RWPE1 (cell line): ENCODE measurements at regions not wholly inside any gene's neighbourhood (a gene's known extent, or its start where the extent isn't known, plus 50 kb on each side); places are given as distances from the start of the nearest gene placed in this dataset.

ENCODE experiments used
- CTCF ChIA-PET: fragments of 350-600 bp; sonication (Branson Sonifier 250); formaldehyde crosslinking; extraction: SDS; loops from one replicate; lab custom pipeline; 2021; lab: Yijun Ruan, JAX
- POLR2A ChIA-PET: fragments of 400-600 bp; formaldehyde crosslinking; extraction: SDS; loops from one replicate; lab custom pipeline; 2020; ENCODE audit warnings: antibody characterized with exemption; ENCODE audit not compliant: low non-redundant PET; lab: Yijun Ruan, JAX
- DNase-seq: peaks from one replicate; pipeline ENCODE4 v3.0.0; 2012; ENCODE audit warnings: low spot score
- H3K27ac ChIP-seq: fragments of 450-650 bp; 2 replicates; pipeline ENCODE4 v1.5.1; 2017
- TF ChIP-seq, protein P1 (sequence below): fragments of 450-650 bp; conservative IDR thresholded peaks from 2 replicates; pipeline ENCODE4 v1.5.1; 2017; ENCODE audit warnings: low read depth, mild to moderate bottlenecking

DNA sequence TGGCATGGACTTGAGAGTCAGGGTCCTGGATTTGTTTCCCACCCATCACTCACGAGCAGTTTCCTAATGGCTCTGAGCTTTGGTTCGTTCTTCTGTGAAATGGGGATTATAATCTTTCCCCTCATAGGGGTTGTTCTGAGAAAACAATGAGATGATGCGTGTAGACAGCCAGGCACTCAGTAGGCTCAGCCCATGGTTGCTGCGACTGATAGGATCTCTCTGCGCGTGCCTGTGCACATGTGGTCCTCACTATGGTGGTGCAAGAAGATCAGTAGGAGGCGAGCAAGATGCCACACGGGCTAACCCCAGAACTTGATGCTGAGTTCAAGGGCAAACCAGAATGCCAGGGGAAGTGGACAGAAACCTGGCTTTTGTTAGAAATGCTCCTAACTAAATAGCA, 153.5 kb upstream of the KCNG1 start:
- TF ChIP-seq, protein P1, sequence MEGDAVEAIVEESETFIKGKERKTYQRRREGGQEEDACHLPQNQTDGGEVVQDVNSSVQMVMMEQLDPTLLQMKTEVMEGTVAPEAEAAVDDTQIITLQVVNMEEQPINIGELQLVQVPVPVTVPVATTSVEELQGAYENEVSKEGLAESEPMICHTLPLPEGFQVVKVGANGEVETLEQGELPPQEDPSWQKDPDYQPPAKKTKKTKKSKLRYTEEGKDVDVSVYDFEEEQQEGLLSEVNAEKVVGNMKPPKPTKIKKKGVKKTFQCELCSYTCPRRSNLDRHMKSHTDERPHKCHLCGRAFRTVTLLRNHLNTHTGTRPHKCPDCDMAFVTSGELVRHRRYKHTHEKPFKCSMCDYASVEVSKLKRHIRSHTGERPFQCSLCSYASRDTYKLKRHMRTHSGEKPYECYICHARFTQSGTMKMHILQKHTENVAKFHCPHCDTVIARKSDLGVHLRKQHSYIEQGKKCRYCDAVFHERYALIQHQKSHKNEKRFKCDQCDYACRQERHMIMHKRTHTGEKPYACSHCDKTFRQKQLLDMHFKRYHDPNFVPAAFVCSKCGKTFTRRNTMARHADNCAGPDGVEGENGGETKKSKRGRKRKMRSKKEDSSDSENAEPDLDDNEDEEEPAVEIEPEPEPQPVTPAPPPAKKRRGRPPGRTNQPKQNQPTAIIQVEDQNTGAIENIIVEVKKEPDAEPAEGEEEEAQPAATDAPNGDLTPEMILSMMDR = no peak
- CTCF ChIA-PET = interaction anchor here (0.5 kb wide), 1 partner anchor 811 kb away, joined by 5 read pairs; no protein-coding TSS in a partner anchor

DNA sequence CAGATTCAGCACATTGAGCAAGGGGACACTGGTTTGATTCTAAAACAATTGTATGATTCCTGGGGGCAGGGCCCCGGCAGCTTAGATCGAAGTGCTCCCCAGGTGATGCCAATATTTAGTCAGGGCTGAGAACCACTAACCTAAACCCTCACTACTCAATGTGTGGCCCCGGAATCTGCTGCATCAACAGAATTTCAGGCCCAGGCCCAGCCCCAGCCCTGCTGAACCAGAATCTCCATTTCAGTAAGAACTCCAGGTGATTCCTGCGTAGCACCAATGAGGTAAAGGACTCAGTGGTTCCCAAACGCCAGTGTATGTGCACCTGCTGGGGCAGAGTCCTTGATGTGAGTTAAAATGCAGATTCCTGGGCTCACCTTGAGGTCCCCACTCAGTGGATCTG, 152.8 kb upstream of the KCNG1 start:
- TF ChIP-seq, protein P1 = no peak
- CTCF ChIA-PET = no interaction called here
- H3K27ac ChIP-seq = no peak overlapping the region
- DNase-seq = no peak
- POLR2A ChIA-PET = no interaction called here

More for the DNA sequence above, 153.5 kb upstream of the KCNG1 start:
- no peak overlapping the region for H3K27ac ChIP-seq
- POLR2A ChIA-PET = no interaction called here
- no peak for DNase-seq

DNA sequence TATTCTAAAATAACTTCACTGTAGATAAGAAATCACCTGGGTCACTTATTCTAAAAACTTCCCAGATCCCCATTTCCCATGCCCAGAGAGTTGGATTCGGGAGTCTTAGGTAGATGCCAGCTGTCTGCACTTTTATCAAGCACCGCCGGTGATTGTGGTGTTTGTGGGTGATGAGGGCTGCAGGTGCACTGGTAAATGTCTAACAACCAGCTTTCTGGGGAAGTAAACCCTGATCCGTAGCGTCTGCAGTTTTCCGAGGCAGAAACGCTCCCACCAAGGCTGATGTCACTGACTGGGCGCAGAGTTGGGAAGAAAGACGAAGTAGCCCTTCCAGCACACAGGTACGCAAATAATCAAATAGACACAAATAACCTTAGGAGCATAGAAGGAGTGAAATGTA, 152.2 kb upstream of the KCNG1 start:
- DNase-seq = no peak
- no peak overlapping the region for H3K27ac ChIP-seq
- CTCF ChIA-PET = no interaction called here
- POLR2A ChIA-PET = no interaction called here
- TF ChIP-seq, protein P1 = no peak

DNA sequence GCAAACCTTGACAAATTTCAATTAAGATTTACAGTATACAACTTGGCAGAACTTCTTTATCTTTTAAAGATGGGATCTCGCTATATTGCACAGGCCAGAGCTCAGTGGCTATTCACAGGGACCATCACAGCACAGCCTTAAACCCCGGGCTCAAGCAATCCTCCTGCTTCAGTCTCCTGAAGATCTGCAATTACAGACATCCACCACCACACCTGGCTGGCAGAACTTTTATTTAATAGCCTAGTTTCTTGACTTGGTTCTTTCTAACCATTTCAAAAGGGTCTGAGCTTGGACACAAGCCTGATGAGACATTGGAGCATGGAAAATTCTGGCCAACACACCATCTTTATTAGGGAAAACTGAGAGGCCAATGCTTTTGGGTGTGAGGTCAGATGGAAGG, 151.6 kb upstream of the KCNG1 start:
- TF ChIP-seq, protein P1 = no peak

DNA sequence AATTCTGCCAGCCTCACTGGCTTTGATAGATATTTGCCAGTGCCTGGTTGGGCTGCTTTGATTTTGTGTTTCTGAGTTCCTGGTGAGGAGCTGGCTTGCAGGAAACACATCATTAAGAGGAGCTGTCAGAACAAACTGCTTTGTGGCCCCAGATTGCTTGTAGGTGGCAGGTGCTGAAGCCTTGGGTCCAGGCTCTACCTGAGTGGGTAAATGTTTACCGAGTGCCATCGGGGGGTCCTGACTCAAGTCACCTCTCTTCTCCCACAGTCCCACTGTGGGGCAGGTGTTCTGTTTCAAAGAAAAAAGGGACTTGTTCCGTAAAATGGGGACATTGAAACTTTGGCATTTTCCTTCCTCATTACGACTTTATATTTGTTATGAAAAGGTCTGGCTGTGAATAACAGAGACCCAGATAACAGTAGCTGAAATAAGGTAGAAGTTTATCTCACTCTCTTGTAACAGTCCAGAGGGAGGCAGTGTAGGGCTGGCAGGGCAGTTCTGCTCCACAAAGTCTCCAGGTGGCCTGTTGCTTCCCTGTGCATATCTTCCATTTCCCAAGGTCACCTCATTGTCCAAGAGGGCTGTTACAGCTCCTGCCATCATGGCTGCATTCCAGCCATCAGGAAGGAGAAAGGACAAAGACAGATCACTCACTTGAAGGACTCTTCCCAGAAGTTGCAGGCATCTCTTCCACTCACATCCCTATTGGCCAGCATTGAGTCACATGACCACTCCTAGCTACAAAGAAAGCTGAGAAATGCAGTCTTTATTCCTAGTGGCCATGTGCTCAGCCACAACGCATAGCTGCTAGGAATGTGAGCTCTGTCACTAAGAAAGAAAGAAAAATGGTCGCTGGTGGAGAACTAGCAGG, 149.9 kb upstream of the KCNG1 start:
- no peak for DNase-seq
- ChIA-PET POLR2A (interaction anchor here (0.6 kb wide), 1 partner anchor 253 kb away, joined by 3 read pairs; no protein-coding TSS in a partner anchor), CTCF (interaction anchor here (0.5 kb wide), 1 partner anchor 77 kb away, joined by 3 read pairs; no protein-coding TSS in a partner anchor)
- TF ChIP-seq, protein P1 = no peak
- no peak overlapping the region for H3K27ac ChIP-seq

More for the DNA sequence above, 151.6 kb upstream of the KCNG1 start:
- ChIA-PET POLR2A (interaction anchor here (0.6 kb wide), 1 partner anchor 1240 kb away, joined by 8 read pairs; no protein-coding TSS in a partner anchor), CTCF (no interaction called here)
- no peak for DNase-seq
- no peak overlapping the region for H3K27ac ChIP-seq

DNA sequence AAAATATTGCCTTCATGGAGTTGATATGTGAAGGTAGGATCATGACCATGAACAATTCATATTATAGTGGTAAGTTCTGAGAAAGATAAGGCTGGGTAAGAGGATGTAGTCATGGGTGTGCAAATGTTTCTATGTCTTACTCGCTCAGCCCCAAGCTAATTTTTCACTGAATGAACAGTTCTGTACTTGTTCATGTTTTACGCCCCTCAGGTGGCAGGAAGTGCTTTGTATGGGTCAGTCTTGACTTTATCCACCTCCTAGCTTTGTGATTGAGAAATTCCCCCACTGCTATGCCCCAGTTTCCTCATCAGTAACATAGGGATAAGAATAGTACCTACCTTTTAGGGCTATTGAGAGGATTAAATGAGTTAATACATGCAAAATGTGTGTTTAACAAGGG, 148.2 kb upstream of the KCNG1 start:
- DNase-seq = peak; percentile 63
- POLR2A ChIA-PET = no interaction called here
- TF ChIP-seq, protein P1 = no peak
- CTCF ChIA-PET = no interaction called here
- no peak overlapping the region for H3K27ac ChIP-seq
